GM23338 (cell line): ENCODE measurements at regions not wholly inside any gene's neighbourhood (a gene's known extent, or its start where the extent isn't known, plus 50 kb on each side); places are given as distances from the start of the nearest gene placed in this dataset.

Experiments used
- ATAC-seq: fragments of 200-7000 bp; cut with Tn5 transposase; 3 replicates; pipeline ENCODE4 v1.9.1; 2020
- DNase-seq: peaks from one replicate; pipeline ENCODE4 v3.0.0-alpha.2; 2015; ENCODE audit warnings: low spot score
- H2AFZ ChIP-seq: fragments of 200-600 bp; sonication (generic); 2 replicates; pipeline ENCODE4 v1.8.0; 2016; ENCODE audit warnings: antibody characterized with exemption, mild to moderate bottlenecking, moderate library complexity
- H3F3A ChIP-seq: fragments of 200-600 bp; sonication (generic); replicated peaks from 2 replicates; pipeline ENCODE4 v1.8.0; 2017; ENCODE audit warnings: antibody characterized with exemption, mixed run types, low read depth
- H3K27ac ChIP-seq: fragments of 200-600 bp; sonication (generic); 2 replicates; pipeline ENCODE4 v1.6.1; 2016; ENCODE audit warnings: low read depth
- H3K27me3 ChIP-seq: fragments of 200-600 bp; sonication (generic); 2 replicates; pipeline ENCODE4 v1.8.0; 2016; ENCODE audit warnings: mild to moderate bottlenecking, mixed run types, moderate library complexity; ENCODE audit not compliant: insufficient read depth
- H3K36me3 ChIP-seq: fragments of 200-600 bp; sonication (generic); 2 replicates; pipeline ENCODE4 v1.8.0; 2016; ENCODE audit warnings: mild to moderate bottlenecking; ENCODE audit not compliant: insufficient read depth
- H3K4me1 ChIP-seq: fragments of 200-600 bp; sonication (generic); 2 replicates; pipeline ENCODE4 v1.8.0; 2016; ENCODE audit warnings: mild to moderate bottlenecking, moderate library complexity; ENCODE audit not compliant: insufficient read depth
- H3K4me2 ChIP-seq: fragments of 200-600 bp; sonication (generic); 2 replicates; pipeline ENCODE4 v1.7.1; 2017; ENCODE audit warnings: mixed run types
- H3K4me3 ChIP-seq: fragments of 200-600 bp; sonication (generic); 2 replicates; pipeline ENCODE4 v1.6.1; 2016; ENCODE audit warnings: mixed run types
- H3K79me2 ChIP-seq: fragments of 200-600 bp; sonication (generic); replicated peaks from 2 replicates; pipeline ENCODE4 v1.8.0; 2017; ENCODE audit warnings: mild to moderate bottlenecking; ENCODE audit not compliant: insufficient read depth
- H3K9me2 ChIP-seq: fragments of 200-600 bp; sonication (generic); 2 replicates; pipeline ENCODE4 v1.8.0; 2017; ENCODE audit not compliant: insufficient read depth
- H4K20me1 ChIP-seq: fragments of 200-600 bp; sonication (generic); replicated peaks from 2 replicates; pipeline ENCODE4 v1.8.0; 2017; ENCODE audit warnings: mild to moderate bottlenecking; ENCODE audit not compliant: insufficient read depth
- H3K27ac Mint-ChIP-seq: 2 replicates; pipeline ENCODE4 v1.8.0; 2020; ENCODE audit warnings: inconsistent platforms, mild to moderate bottlenecking, moderate library complexity, mixed read lengths
- H3K27me3 Mint-ChIP-seq: 3 replicates; pipeline ENCODE4 v1.8.0; 2022; ENCODE audit warnings: low read depth, mild to moderate bottlenecking, moderate library complexity, mixed read lengths, inconsistent platforms; ENCODE audit not compliant: insufficient read depth, poor library complexity
- H3K36me3 Mint-ChIP-seq: 3 replicates; pipeline ENCODE4 v1.8.0; 2021; ENCODE audit warnings: low read depth, mild to moderate bottlenecking, inconsistent platforms, moderate library complexity, mixed read lengths
- H3K4me1 Mint-ChIP-seq: 3 replicates; pipeline ENCODE4 v1.8.0; 2020; ENCODE audit warnings: mild to moderate bottlenecking, inconsistent platforms, mixed read lengths
- H3K4me3 Mint-ChIP-seq: 3 replicates; pipeline ENCODE4 v1.8.0; 2021; ENCODE audit warnings: moderate library complexity, mild to moderate bottlenecking, inconsistent platforms, mixed read lengths
- H3K9me3 Mint-ChIP-seq: 3 replicates; pipeline ENCODE4 v1.8.0; 2020; ENCODE audit warnings: moderate library complexity, mild to moderate bottlenecking, inconsistent platforms, mixed read lengths
- CTCF ChIP-seq, 2 experiments: fragments of 200-600 bp in 1 of 2; sonication (generic) in 1 of 2; conservative IDR thresholded peaks; 2 replicates each; pipeline versions ENCODE4 v1.5.1 to v1.6.1; 2016 to 2017; ENCODE audit warnings: antibody characterized with exemption in 2 of 2, low read depth in 2 of 2, mild to moderate bottlenecking in 2 of 2, moderate library complexity in 1 of 2
- EZH2phosphoT487 ChIP-seq: fragments of 200-600 bp; sonication (generic); IDR thresholded peaks from one replicate; pipeline ENCODE4 v1.8.1; 2018; ENCODE audit warnings: antibody characterized with exemption; ENCODE audit not compliant: unreplicated experiment
- JUNB ChIP-seq: IDR thresholded peaks from one replicate; pipeline ENCODE4 v1.6.1; 2016; ENCODE audit warnings: antibody characterized with exemption; ENCODE audit not compliant: unreplicated experiment
- POLR2AphosphoS5 ChIP-seq: IDR thresholded peaks from 2 replicates; pipeline ENCODE4 v1.6.1; 2016; ENCODE audit warnings: antibody characterized with exemption, low read depth
- STAT1 ChIP-seq: IDR thresholded peaks from one replicate; pipeline ENCODE4 v1.6.1; 2016; ENCODE audit warnings: antibody characterized with exemption; ENCODE audit not compliant: unreplicated experiment
- ZNF114 ChIP-seq: fragments of 250-450 bp; sonication (Bioruptor Pico); IDR thresholded peaks from 2 replicates; pipeline ENCODE4 v1.5.0; 2020; ENCODE audit warnings: mild to moderate bottlenecking, moderate library complexity
- ZNF462 ChIP-seq: fragments of 250-450 bp; sonication (Bioruptor Pico); IDR thresholded peaks from 2 replicates; pipeline ENCODE4 v1.5.0; 2020; ENCODE audit warnings: mild to moderate bottlenecking, moderate library complexity
- TF ChIP-seq, protein P1 (sequence below): IDR thresholded peaks from one replicate; pipeline ENCODE4 v1.6.1; 2018; ENCODE audit warnings: antibody characterized with exemption; ENCODE audit not compliant: unreplicated experiment
- TF ChIP-seq, protein P2 (sequence below): IDR thresholded peaks from 2 replicates; pipeline ENCODE4 v1.6.1; 2016; ENCODE audit warnings: antibody characterized with exemption

- Mint-ChIP-seq H3K9me3 (peaks cover 7% of the 10 kb centered on the region; the same call in 1 of the 3 replicates), H3K36me3 (no peaks in the 10 kb centered on the region), H3K27ac (no peak overlapping the region), H3K4me3 (no peak overlapping the region), H3K27me3 (peaks cover 6% of the 10 kb centered on the region), H3K4me1 (no peaks in the 10 kb centered on the region)
- no peak overlapping the region for H3K4me3 ChIP-seq
- TF ChIP-seq CTCF (conservative IDR thresholded peaks at IDR 0.05; ENCODE audit: low read depth in 2 of 2), result no peak
- TF ChIP-seq STAT1, result no peak
- TF ChIP-seq ZNF462, result no peak
- TF ChIP-seq ZNF114 (CRISPR knock-in tag), result no peak
- TF ChIP-seq POLR2AphosphoS5, result no peak
- TF ChIP-seq EZH2phosphoT487, result no peak
- TF ChIP-seq, protein P1, sequence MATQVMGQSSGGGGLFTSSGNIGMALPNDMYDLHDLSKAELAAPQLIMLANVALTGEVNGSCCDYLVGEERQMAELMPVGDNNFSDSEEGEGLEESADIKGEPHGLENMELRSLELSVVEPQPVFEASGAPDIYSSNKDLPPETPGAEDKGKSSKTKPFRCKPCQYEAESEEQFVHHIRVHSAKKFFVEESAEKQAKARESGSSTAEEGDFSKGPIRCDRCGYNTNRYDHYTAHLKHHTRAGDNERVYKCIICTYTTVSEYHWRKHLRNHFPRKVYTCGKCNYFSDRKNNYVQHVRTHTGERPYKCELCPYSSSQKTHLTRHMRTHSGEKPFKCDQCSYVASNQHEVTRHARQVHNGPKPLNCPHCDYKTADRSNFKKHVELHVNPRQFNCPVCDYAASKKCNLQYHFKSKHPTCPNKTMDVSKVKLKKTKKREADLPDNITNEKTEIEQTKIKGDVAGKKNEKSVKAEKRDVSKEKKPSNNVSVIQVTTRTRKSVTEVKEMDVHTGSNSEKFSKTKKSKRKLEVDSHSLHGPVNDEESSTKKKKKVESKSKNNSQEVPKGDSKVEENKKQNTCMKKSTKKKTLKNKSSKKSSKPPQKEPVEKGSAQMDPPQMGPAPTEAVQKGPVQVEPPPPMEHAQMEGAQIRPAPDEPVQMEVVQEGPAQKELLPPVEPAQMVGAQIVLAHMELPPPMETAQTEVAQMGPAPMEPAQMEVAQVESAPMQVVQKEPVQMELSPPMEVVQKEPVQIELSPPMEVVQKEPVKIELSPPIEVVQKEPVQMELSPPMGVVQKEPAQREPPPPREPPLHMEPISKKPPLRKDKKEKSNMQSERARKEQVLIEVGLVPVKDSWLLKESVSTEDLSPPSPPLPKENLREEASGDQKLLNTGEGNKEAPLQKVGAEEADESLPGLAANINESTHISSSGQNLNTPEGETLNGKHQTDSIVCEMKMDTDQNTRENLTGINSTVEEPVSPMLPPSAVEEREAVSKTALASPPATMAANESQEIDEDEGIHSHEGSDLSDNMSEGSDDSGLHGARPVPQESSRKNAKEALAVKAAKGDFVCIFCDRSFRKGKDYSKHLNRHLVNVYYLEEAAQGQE, result no peak
- TF ChIP-seq JUNB, result no peak
- TF ChIP-seq, protein P2, sequence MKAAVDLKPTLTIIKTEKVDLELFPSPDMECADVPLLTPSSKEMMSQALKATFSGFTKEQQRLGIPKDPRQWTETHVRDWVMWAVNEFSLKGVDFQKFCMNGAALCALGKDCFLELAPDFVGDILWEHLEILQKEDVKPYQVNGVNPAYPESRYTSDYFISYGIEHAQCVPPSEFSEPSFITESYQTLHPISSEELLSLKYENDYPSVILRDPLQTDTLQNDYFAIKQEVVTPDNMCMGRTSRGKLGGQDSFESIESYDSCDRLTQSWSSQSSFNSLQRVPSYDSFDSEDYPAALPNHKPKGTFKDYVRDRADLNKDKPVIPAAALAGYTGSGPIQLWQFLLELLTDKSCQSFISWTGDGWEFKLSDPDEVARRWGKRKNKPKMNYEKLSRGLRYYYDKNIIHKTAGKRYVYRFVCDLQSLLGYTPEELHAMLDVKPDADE, result no peak
- DNase-seq (no peak), ATAC-seq (no peak)
- H3F3A ChIP-seq, result no peaks in the 10 kb centered on the region
- no peaks in the 10 kb centered on the region for H3K79me2 ChIP-seq
- H2AFZ ChIP-seq, result no peak overlapping the region
- no peak overlapping the region for H3K27ac ChIP-seq
- H3K4me1 ChIP-seq, result no peaks in the 10 kb centered on the region
- no peaks in the 10 kb centered on the region for H3K27me3 ChIP-seq
- H3K9me2 ChIP-seq, result no peaks in the 10 kb centered on the region
- no peak overlapping the region for H3K4me2 ChIP-seq
- H4K20me1 ChIP-seq, result no peaks in the 10 kb centered on the region
- no peaks in the 10 kb centered on the region for H3K36me3 ChIP-seq
Observed at GRCh38 chr9:135174248-135174647, 86.8 kb downstream of the OLFM1 start.
